Right atrium auricular region (tissue), 2 donors: ENCODE measurements at regions not wholly inside any gene's neighbourhood (a gene's known extent, or its start where the extent isn't known, plus 50 kb on each side); places are given as distances from the start of the nearest gene placed in this dataset.

Experiments
- DNase-seq: peaks from one replicate; pipeline ENCODE4 v3.0.0-alpha.2; 2019; ENCODE audit warnings: low spot score
- H3K27ac ChIP-seq, 2 donors: fragments of 200-600 bp; sonication (generic); 1 replicate in 1 of 2; 2 replicates in 1 of 2; pipeline ENCODE4 v1.5.1; 2016 to 2019
- H3K27me3 ChIP-seq, 2 donors: fragments of 200-600 bp; sonication (generic); one replicate each; pipeline versions ENCODE4 v1.5.1 to v1.6.0; 2017 to 2019
- H3K36me3 ChIP-seq: fragments of 200-600 bp; sonication (generic); one replicate; pipeline ENCODE4 v1.5.1; 2016
- H3K4me1 ChIP-seq, 2 donors: fragments of 200-600 bp; sonication (generic); one replicate each; pipeline versions ENCODE4 v1.5.1 to v1.6.0; 2017 to 2019
- H3K4me3 ChIP-seq, 2 donors: fragments of 200-600 bp; sonication (generic); 1 replicate in 1 of 2; 2 replicates in 1 of 2; pipeline ENCODE4 v1.5.1; 2017 to 2019; ENCODE audit warnings: mild to moderate bottlenecking in 1 of 2, moderate library complexity in 1 of 2
- H3K9me3 ChIP-seq, 2 donors: fragments of 200-600 bp; sonication (generic); one replicate each; pipeline ENCODE4 v1.5.1; 2019
- TF ChIP-seq, protein P1 (sequence below), 2 donors: fragments of 200-600 bp; sonication (generic); IDR thresholded peaks; one replicate each; pipeline ENCODE4 v1.5.1; 2019; ENCODE audit warnings: antibody characterized with exemption in 2 of 2

- Histone ChIP-seq H3K27me3 (no peaks in the 10 kb centered on the region), H3K4me1 (no peaks in the 10 kb centered on the region), H3K27ac (no peak overlapping the region), H3K9me3 (no peaks in the 10 kb centered on the region), H3K4me3 (no peak overlapping the region), H3K36me3 (no peaks in the 10 kb centered on the region)
- TF ChIP-seq, protein P1, sequence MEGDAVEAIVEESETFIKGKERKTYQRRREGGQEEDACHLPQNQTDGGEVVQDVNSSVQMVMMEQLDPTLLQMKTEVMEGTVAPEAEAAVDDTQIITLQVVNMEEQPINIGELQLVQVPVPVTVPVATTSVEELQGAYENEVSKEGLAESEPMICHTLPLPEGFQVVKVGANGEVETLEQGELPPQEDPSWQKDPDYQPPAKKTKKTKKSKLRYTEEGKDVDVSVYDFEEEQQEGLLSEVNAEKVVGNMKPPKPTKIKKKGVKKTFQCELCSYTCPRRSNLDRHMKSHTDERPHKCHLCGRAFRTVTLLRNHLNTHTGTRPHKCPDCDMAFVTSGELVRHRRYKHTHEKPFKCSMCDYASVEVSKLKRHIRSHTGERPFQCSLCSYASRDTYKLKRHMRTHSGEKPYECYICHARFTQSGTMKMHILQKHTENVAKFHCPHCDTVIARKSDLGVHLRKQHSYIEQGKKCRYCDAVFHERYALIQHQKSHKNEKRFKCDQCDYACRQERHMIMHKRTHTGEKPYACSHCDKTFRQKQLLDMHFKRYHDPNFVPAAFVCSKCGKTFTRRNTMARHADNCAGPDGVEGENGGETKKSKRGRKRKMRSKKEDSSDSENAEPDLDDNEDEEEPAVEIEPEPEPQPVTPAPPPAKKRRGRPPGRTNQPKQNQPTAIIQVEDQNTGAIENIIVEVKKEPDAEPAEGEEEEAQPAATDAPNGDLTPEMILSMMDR (IDR thresholded peaks at IDR 0.05) = no peak
- DNase-seq = no peak
These were observed 62.2 kb upstream of the NBEA start for GRCh38 chr13:34879851-34880250.

DNA sequence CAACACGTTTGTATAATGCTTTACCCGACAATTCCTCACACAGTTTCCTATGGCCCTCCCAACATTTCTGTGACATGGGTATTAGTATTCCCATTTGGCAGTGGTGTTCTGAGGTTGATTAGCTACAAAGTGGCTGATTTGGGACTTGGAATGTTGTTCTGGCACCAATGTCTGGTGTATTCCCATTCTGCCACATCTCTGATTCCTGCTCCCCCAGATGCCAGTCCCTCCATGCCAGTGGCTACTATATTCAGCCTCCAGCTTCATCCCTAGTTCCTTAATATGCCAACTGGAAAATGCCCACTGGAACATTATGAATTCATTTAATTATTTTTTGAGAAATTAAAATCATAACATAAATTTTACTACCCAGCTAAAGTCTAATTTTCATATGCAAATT lies 60.6 kb upstream of the NBEA start:
- Histone ChIP-seq H3K27me3 (no peaks in the 10 kb centered on the region), H3K9me3 (no peaks in the 10 kb centered on the region), H3K36me3 (no peaks in the 10 kb centered on the region), H3K27ac (no peak overlapping the region), H3K4me3 (no peak overlapping the region), H3K4me1 (peaks cover 0 to 5% of the 10 kb centered on the region in 2 donors)
- no peak for DNase-seq
- TF ChIP-seq, protein P1 (IDR thresholded peaks at IDR 0.05) = no peak

GRCh38 chr13:34883396-34883795 lies 58.7 kb upstream of the NBEA start:
- DNase-seq = no peak
- no peaks in the 10 kb centered on the region for H3K27me3 ChIP-seq
- H3K4me3 ChIP-seq = no peak overlapping the region
- peaks cover 0 to 6% of the 10 kb centered on the region in 2 donors for H3K4me1 ChIP-seq
- TF ChIP-seq, protein P1 (IDR thresholded peaks at IDR 0.05) = no peak
- H3K9me3 ChIP-seq = no peaks in the 10 kb centered on the region
- no peaks in the 10 kb centered on the region for H3K36me3 ChIP-seq
- H3K27ac ChIP-seq = no peak overlapping the region

DNA sequence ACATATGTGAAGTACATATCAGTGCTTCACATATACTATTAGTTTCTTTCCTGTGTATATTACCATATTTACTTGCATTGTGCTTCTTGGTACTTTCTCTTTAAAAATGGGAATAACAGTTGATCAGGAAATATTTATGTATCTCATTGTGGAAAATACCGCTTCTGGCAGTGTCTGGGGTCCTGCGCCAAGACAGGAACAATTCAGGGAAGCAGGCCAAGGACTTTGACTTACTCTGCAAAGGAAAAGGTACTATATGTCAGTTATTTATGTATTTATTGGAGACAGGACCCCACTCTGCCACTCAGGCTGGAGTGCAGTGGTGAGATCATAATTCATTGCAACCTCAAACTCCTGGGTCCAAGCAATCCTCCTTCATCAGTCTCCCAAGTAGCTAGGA lies 57.7 kb upstream of the NBEA start:
- TF ChIP-seq, protein P1 (IDR thresholded peaks at IDR 0.05) = no peak
- no peak for DNase-seq
- H3K27ac ChIP-seq = no peak overlapping the region
- no peaks in the 10 kb centered on the region for H3K27me3 ChIP-seq
- H3K9me3 ChIP-seq = no peaks in the 10 kb centered on the region
- peaks cover 0 to 6% of the 10 kb centered on the region in 2 donors for H3K4me1 ChIP-seq
- no peak overlapping the region for H3K4me3 ChIP-seq
- H3K36me3 ChIP-seq = no peaks in the 10 kb centered on the region

- TF ChIP-seq, protein P1 (IDR thresholded peaks at IDR 0.05) = no peak
- peaks cover 0 to 6% of the 10 kb centered on the region in 2 donors for H3K4me1 ChIP-seq
- no peak for DNase-seq
- no peak overlapping the region for H3K27ac ChIP-seq
- no peak overlapping the region for H3K4me3 ChIP-seq
- H3K9me3 ChIP-seq = no peaks in the 10 kb centered on the region
- no peaks in the 10 kb centered on the region for H3K27me3 ChIP-seq
- no peaks in the 10 kb centered on the region for H3K36me3 ChIP-seq
These were observed 55.8 kb upstream of the NBEA start for GRCh38 chr13:34886121-34886875.

- no peaks in the 10 kb centered on the region for H3K27me3 ChIP-seq
- no peak for DNase-seq
- no peak overlapping the region for H3K27ac ChIP-seq
- TF ChIP-seq, protein P1 (IDR thresholded peaks at IDR 0.05) = no peak
- no peaks in the 10 kb centered on the region for H3K9me3 ChIP-seq
- no peak overlapping the region for H3K4me3 ChIP-seq
- no peaks in the 10 kb centered on the region for H3K36me3 ChIP-seq
- H3K4me1 ChIP-seq = peaks cover 0 to 6% of the 10 kb centered on the region in 2 donors
These were observed 55.1 kb upstream of the NBEA start for GRCh38 chr13:34886987-34887386.
